Subcutaneous abdominal adipose tissue (tissue), 5 donors: ENCODE measurements at regions not wholly inside any gene's neighbourhood (a gene's known extent, or its start where the extent isn't known, plus 50 kb on each side); places are given as distances from the start of the nearest gene placed in this dataset.

Source experiments
- H3K27ac ChIP-seq: one replicate; pipeline ENCODE4 v1.7.0; 2013; ENCODE audit warnings: low read depth, mild to moderate bottlenecking, inconsistent platforms, low read length, moderate library complexity
- H3K27me3 ChIP-seq, 5 donors: one replicate each; pipeline ENCODE4 v1.7.0; 2013; ENCODE audit warnings: low read length in 5 of 5, inconsistent platforms in 1 of 5; ENCODE audit not compliant: control insufficient read depth in 5 of 5, insufficient read depth in 4 of 5
- H3K36me3 ChIP-seq, 5 donors: one replicate each; pipeline ENCODE4 v1.7.0; 2013; ENCODE audit warnings: low read length in 5 of 5; ENCODE audit not compliant: control insufficient read depth in 5 of 5, insufficient read depth in 5 of 5
- H3K4me1 ChIP-seq, 5 donors: one replicate each; pipeline ENCODE4 v1.7.0; 2013; ENCODE audit warnings: low read length in 5 of 5, mild to moderate bottlenecking in 3 of 5, moderate library complexity in 1 of 5; ENCODE audit not compliant: control insufficient read depth in 5 of 5, insufficient read depth in 5 of 5
- H3K4me3 ChIP-seq, 5 donors: one replicate each; pipeline ENCODE4 v1.7.0; 2013; ENCODE audit warnings: low read length in 5 of 5, low read depth in 1 of 5
- H3K9ac ChIP-seq, 5 donors: one replicate each; pipeline ENCODE4 v1.7.0; 2013; ENCODE audit warnings: low read length in 5 of 5, mild to moderate bottlenecking in 4 of 5, moderate library complexity in 3 of 5
- H3K9me3 ChIP-seq, 5 donors: one replicate each; pipeline ENCODE4 v1.7.0; 2013; ENCODE audit warnings: low read length in 5 of 5; ENCODE audit not compliant: control insufficient read depth in 5 of 5
- donor health status: healthy.
- donor health status: healthy.
- donor health status: healthy.
- donor health status: healthy.
- donor health status: healthy.

DNA sequence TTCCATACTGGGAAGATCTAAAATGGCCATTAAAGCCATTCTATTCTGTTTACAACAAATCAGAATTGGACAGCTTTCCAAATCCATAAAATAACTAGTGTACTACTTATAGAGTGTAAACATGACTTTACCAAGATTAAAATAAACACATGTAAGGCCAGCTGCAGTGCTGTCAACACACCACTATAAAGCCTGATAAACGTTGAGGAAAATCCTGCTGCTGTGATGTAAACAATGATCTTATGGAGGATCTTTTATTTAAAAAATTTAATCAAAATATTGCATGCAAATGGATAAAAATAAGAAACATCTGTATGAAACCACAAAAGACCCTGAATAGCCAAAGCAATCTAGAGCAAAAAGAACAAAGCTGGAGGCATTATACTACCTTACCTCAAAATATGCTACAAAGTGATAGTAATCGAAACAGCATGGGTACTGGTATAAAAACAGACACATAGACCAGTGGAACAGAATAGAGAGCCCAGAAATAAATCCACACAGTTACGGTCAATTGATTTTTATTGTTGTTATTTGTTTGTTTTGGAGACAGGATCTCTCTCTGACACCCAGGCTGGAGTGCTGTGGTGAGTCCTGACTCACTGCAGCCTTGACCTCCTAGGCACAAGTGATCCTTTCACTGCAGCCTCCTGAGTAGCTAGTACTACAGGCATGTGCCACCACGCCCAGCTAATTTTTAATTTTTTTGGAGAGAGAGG lies 428.8 kb upstream of the C2CD4B start:
- no peak overlapping the region for H3K9ac ChIP-seq
- peak overlapping the region; percentile 13 for H3K27ac ChIP-seq
- peaks cover 0 to 23% (median 18%) of the 10 kb centered on the region in 5 donors for H3K4me1 ChIP-seq
- H3K9me3 ChIP-seq, result no peaks in the 10 kb centered on the region
- H3K36me3 ChIP-seq, result peaks cover 2 to 7% (median 5%) of the 10 kb centered on the region in 5 donors
- no peaks in the 10 kb centered on the region for H3K27me3 ChIP-seq
- H3K4me3 ChIP-seq, result no peak overlapping the region

DNA sequence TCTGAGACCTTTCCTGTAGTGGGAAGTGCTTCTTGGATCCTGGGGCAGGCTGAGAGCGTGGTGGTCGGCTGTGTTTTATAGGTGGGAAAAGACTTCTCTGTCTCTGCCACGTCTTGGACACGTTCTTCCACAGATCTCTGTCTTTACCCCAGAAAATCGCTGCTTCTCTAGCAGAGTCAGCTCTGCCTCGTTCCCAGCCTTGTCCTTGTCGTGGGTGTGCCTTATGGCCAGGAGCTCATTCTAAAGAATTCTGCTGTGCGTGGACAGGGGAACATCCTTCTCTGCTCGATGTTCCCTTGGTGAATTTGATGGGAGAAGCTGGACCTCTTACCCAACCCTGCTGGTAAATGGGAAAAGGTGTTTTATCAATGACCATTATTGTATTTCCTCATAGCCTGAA lies 433.1 kb upstream of the C2CD4B start:
- H3K4me3 ChIP-seq, result no peak overlapping the region
- H3K36me3 ChIP-seq, result peaks cover 0 to 6% (median 0%) of the 10 kb centered on the region in 5 donors
- no peaks in the 10 kb centered on the region for H3K27me3 ChIP-seq
- H3K27ac ChIP-seq, result no peak overlapping the region
- H3K9ac ChIP-seq, result no peak overlapping the region
- H3K4me1 ChIP-seq, result peaks cover 0 to 19% (median 9%) of the 10 kb centered on the region in 5 donors
- no peaks in the 10 kb centered on the region for H3K9me3 ChIP-seq

DNA sequence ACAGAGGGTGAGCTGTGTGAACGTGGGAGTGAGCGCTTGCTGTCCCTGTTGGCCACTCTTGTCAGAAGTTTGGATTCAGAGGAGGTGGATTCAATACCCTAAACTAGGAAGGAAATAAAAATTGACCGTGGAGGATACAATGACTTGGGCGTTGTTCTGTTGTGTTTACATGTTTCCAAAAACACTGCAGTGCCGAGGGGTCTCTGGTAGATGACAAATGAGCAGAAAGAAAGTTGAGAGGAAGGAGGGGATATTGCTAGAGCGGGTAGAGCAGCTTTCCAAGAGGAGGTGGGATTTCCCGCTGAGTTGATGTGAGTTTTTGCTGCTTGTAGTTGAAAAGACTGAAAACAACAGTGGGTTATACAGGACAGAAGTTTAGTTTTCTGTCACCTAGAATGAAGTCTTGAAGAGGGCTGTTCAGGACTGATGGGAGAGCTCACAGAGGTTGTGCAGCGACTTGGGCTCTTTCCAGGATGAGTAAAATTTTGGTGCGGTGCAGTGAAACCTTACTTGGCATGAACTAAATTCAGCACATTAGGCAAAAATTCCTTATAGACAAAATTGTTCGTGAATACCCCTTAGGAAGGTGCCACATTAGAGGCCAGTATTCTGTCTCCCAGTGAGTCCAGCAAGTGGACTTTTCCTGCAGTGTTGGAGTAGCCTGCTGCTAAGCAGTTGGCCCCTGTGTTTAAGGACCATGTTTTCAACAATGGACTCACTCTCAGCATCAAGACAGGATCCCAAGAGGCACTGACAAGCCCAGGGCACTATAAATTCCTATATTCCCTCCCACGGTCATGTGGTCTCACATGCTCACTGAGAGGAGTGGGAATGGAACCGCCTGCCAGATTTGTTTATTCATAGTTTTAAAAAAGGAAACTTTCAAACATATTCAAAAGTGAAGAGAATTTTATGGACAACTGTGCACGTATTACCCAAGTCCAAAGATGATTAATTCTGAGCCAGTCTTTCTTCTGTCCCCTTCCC lies 435.0 kb upstream of the C2CD4B start:
- Histone ChIP-seq H3K27me3 (no peaks in the 10 kb centered on the region), H3K4me1 (peaks cover 0 to 37% (median 22%) of the 10 kb centered on the region in 5 donors), H3K27ac (peak overlapping the region; percentile 25), H3K9ac (no peak overlapping the region), H3K4me3 (no peak overlapping the region), H3K36me3 (no peaks in the 10 kb centered on the region), H3K9me3 (no peaks in the 10 kb centered on the region)

DNA sequence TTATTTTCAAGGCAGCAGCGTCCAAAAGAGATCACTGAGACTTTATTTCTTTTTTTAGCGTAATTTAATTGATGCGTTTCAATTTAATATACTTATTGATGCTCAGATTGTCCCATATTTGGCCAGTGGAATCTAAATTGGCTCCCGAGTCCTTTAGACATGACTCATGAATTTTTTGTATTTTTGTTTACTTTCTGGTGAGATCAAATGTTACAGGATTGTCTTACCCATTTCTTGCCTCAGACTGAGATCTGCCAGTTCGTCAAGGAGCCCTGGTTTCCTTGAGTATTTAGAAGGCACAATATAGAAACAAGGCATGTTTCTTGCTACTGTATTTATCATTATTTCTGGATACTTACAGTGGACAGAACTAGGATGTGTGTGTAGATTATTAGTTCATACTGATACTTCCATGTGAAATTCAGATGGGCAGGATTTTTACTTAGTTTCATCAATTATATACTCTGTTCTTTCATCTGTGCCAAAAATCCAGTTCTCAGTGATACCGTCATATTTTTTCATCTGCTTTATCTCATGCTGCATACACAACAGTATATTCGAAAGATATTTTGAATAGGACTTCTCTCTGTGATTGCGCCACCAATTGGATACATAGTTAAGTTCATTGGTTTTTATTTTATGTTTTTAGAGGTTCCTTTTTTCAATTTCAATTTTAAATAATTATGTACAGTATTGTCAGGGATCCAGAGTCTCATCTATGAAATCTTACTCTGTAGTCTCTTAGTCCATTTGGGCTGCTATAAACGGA lies 436.9 kb upstream of the C2CD4B start:
- Histone ChIP-seq H3K4me3 (no peak overlapping the region), H3K36me3 (no peaks in the 10 kb centered on the region), H3K4me1 (peaks cover 7 to 54% (median 35%) of the 10 kb centered on the region in 5 donors), H3K27ac (peak overlapping the region; percentile 84), H3K9me3 (no peaks in the 10 kb centered on the region), H3K9ac (peak overlapping the region in 2 of 5 donors; percentile 16 to 63), H3K27me3 (no peaks in the 10 kb centered on the region)

DNA sequence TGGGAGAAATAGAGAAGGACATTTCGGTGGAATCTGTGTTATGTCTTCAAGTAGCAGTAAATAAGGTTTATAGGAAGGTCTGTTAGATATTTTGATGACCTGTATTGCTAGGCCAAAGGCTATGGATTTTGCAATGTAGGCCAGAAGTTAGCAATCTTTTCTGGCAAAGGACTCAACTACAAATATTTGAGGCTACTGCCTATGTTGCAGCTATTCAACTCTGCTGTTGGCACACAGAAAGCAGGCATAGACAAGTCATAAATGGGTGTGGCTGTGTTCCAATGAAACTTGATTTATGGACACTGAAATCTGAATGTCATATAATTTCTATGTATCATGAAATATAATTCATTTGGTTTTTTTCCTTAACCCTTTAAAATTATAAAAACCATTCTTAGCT lies 438.7 kb upstream of the C2CD4B start:
- Histone ChIP-seq H3K9me3 (no peaks in the 10 kb centered on the region), H3K36me3 (no peaks in the 10 kb centered on the region), H3K27me3 (no peaks in the 10 kb centered on the region), H3K9ac (peak overlapping the region in 2 of 5 donors; percentile 28 to 85), H3K4me3 (no peak overlapping the region), H3K27ac (peak overlapping the region; percentile 91), H3K4me1 (peaks cover 7 to 64% (median 45%) of the 10 kb centered on the region in 5 donors)

DNA sequence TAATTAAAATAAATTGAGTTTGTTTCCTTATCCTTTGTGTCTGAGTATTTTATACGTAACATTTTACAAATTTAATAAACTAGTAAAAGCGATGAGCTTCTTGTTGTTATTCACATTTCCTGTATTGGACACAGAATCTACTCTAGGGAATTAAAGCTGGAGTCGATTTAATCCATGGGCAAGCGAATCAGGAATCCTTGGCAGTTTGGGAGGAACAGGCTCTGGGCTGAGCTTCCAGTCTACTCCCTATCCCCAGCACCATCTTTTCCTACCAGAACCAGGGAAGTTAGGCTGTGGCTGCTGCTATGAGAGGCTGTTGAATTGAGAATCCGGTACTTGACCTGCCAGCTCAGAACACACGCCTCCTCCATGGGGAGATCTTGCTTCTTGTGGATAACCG lies 437.3 kb upstream of the TPM1 start:
- peaks cover 7 to 67% (median 46%) of the 10 kb centered on the region in 5 donors for H3K4me1 ChIP-seq
- peak overlapping the region; percentile 91 for H3K27ac ChIP-seq
- H3K9me3 ChIP-seq, result no peaks in the 10 kb centered on the region
- no peak overlapping the region for H3K4me3 ChIP-seq
- H3K27me3 ChIP-seq, result no peaks in the 10 kb centered on the region
- H3K9ac ChIP-seq, result peak overlapping the region in 1 of 5 donors; percentile 43
- H3K36me3 ChIP-seq, result no peaks in the 10 kb centered on the region

DNA sequence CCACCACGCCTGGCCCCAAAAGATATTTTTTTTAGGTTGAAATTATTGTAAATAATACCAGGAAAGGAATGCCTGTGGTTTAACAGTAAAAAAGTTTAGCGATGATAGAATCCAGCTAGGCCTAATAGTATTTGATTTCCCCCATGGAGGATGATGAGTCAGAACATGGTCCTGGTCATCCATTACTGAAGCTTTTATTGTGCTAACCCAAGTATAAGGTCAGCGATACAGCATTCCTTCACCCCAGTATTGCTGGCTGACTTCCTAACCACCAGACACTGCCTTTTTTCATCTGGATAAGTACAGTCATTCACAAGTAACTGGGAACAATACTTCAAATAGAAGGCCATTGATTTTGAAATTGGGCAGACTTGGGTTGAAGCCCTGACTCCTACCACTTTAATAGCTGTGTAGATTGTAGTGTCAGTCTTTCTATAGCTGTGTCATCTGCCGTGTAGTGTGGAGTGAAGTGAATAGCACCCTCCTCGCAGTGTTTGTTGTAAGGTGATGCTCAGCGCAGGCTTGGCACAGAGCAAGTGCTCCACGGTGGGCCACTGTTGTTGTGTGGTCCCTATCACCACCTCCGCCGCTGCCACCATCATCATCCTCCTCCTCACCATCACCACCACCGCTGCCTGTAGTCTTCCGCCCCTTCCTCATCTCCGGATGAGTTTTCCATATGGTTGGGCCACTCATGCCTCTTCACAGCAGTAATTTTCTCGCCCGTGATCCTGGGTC lies 436.0 kb upstream of the TPM1 start:
- Histone ChIP-seq H3K27me3 (no peaks in the 10 kb centered on the region), H3K9ac (peak overlapping the region in 2 of 5 donors; percentile 20 to 29), H3K9me3 (no peaks in the 10 kb centered on the region), H3K27ac (peak overlapping the region; percentile 91), H3K36me3 (no peaks in the 10 kb centered on the region), H3K4me3 (no peak overlapping the region), H3K4me1 (peaks cover 7 to 72% (median 52%) of the 10 kb centered on the region in 5 donors)

DNA sequence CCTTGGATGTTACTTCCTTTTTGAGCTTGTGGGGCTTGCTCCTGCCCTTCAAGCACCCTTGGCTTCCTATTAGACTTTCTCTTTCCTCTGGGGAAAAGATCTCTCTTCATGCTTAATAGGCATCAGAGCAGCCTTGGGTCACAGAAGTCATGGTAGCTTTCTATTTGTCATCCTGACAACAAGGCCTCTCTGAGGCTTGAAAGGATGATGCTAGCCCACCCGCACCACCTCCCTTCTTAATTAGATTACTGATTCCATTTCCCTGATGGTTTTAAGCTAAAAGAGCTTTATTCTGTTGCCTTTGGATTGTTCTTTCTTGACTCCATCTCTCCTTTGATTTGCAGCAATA lies 435.5 kb upstream of the TPM1 start:
- Histone ChIP-seq H3K4me1 (peaks cover 7 to 67% (median 49%) of the 10 kb centered on the region in 5 donors), H3K27ac (peak overlapping the region; percentile 91), H3K27me3 (no peaks in the 10 kb centered on the region), H3K36me3 (no peaks in the 10 kb centered on the region), H3K9me3 (no peaks in the 10 kb centered on the region), H3K9ac (peak overlapping the region in 1 of 5 donors; percentile 20), H3K4me3 (no peak overlapping the region)

DNA sequence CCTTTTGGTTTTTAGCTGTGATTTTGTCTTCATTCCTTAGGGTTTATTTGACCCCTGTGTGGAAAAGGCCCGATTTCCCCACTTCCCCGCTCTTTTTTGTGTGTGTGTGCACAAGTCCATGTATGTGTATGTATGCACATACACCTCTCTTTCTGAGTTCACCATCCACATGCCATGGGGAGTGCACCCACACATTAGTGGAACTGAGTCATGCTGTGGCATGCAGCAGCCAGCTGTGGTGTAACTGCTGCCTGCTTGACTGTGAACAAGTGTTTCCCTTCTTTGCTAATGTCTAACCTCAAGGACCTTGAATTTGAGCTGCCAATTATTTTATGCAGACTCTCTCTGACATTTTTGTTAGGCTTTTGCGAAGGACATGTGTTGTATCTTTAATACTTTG lies 434.9 kb upstream of the TPM1 start:
- no peak overlapping the region for H3K4me3 ChIP-seq
- no peaks in the 10 kb centered on the region for H3K27me3 ChIP-seq
- H3K9ac ChIP-seq, result no peak overlapping the region
- H3K36me3 ChIP-seq, result no peaks in the 10 kb centered on the region
- peaks cover 7 to 61% (median 45%) of the 10 kb centered on the region in 5 donors for H3K4me1 ChIP-seq
- no peaks in the 10 kb centered on the region for H3K9me3 ChIP-seq
- peak overlapping the region; percentile 91 for H3K27ac ChIP-seq
